HepG2 (cell line): ENCODE measurements at regions not wholly inside any gene's neighbourhood (a gene's known extent, or its start where the extent isn't known, plus 50 kb on each side); places are given as distances from the start of the nearest gene placed in this dataset.
"Not testable (repeated sequence)": the region's sequence is repeated elsewhere in the genome, so short reads cannot be mapped to it uniquely, and the experiment has no call there.

Experiments used
- BRF2 ChIP-seq: sonication (generic); formaldehyde crosslinking; IDR thresholded peaks from 2 replicates; pipeline ENCODE4 v1.8.1; 2022; ENCODE audit warnings: mild to moderate bottlenecking, missing genetic modification reagents
- CEBPB ChIP-seq: IDR thresholded peaks from 2 replicates; pipeline ENCODE4 v1.6.1; 2011; ENCODE audit warnings: low read depth, low read length, improper control_type of control experiment, borderline replicate concordance
- CTCF ChIP-seq: sonication (generic); formaldehyde crosslinking; IDR thresholded peaks from 2 replicates; pipeline ENCODE4 v1.5.0; 2020; ENCODE audit warnings: mild to moderate bottlenecking, missing genetic modification reagents, moderate library complexity
- HOXA9 ChIP-seq: sonication (generic); formaldehyde crosslinking; IDR thresholded peaks from 2 replicates; pipeline ENCODE4 v1.8.1; 2022; ENCODE audit warnings: missing genetic modification reagents, mild to moderate bottlenecking, moderate library complexity, borderline replicate concordance
- PHF8 ChIP-seq: sonication (generic); formaldehyde crosslinking; IDR thresholded peaks from 2 replicates; pipeline ENCODE4 v1.5.0; 2020; ENCODE audit warnings: missing genetic modification reagents
- TCF7L2 ChIP-seq: IDR thresholded peaks from 2 replicates; pipeline ENCODE4 v1.6.1; 2011; ENCODE audit warnings: mild to moderate bottlenecking, low read depth, low read length, moderate library complexity

- TF ChIP-seq TCF7L2; CEBPB; PHF8 (CRISPR knock-in tag); CTCF (CRISPR knock-in tag); BRF2 (CRISPR knock-in tag); HOXA9 (CRISPR knock-in tag): not testable (repeated sequence)
Observed at GRCh38 chr15:24331964-24332363, 343.6 kb upstream of the NPAP1 start.
